IMR-90 (cell line): ENCODE measurements at regions not wholly inside any gene's neighbourhood (a gene's known extent, or its start where the extent isn't known, plus 50 kb on each side); places are given as distances from the start of the nearest gene placed in this dataset.

Experiments
- ATAC-seq: fragments of 200-7000 bp; cut with Tn5 transposase; 2 replicates; pipeline ENCODE4 v1.9.1; 2020; ENCODE audit warnings: low read depth, mild to moderate bottlenecking, moderate library complexity
- BruUV-seq: library from RNA; stranded (reverse); fragments of 400-500 nt; replicated peaks from 2 replicates; lab custom pipeline; 2021; lab: Mats Ljungman, UMichigan
- CTCF ChIA-PET: fragments of 300-600 bp; formaldehyde crosslinking; extraction: SDS; loops from one replicate; lab custom pipeline; 2021; ENCODE audit warnings: antibody characterized with exemption; lab: Yijun Ruan, JAX
- POLR2A ChIA-PET: fragments of 300-600 bp; sonication (Branson Sonifier 250); formaldehyde crosslinking; loops from one replicate; lab custom pipeline; 2022; ENCODE audit warnings: antibody characterized with exemption; ENCODE audit not compliant: unreplicated experiment; lab: Charles Lee
- DNase-seq: peaks from one replicate; pipeline ENCODE4 v3.0.0; 2013
- H2AFZ ChIP-seq: replicated peaks from 2 replicates; pipeline ENCODE3; 2013; ENCODE audit warnings: low read length, mild to moderate bottlenecking; ENCODE audit not compliant: poor library complexity
- H2AK5ac ChIP-seq: 2 replicates; pipeline ENCODE4 v1.6.1; 2013; ENCODE audit warnings: low read depth, low read length, inconsistent platforms
- H2AK9ac ChIP-seq: replicated peaks from 2 replicates; pipeline ENCODE3; 2013; ENCODE audit warnings: mild to moderate bottlenecking, low read depth, low read length, moderate library complexity; ENCODE audit not compliant: poor library complexity
- H2BK120ac ChIP-seq: 2 replicates; pipeline ENCODE4 v1.6.1; 2013; ENCODE audit warnings: low read depth, low read length, inconsistent platforms
- H2BK15ac ChIP-seq: 3 replicates; pipeline ENCODE4 v1.6.1; 2013; ENCODE audit warnings: low read depth, low read length, inconsistent platforms
- H2BK20ac ChIP-seq: 2 replicates; pipeline ENCODE4 v1.6.1; 2013; ENCODE audit warnings: low read depth, mild to moderate bottlenecking, inconsistent platforms, low read length, moderate library complexity
- H2BK5ac ChIP-seq: 2 replicates; pipeline ENCODE4 v1.6.1; 2013; ENCODE audit warnings: mild to moderate bottlenecking, low read depth, low read length, inconsistent platforms; ENCODE audit not compliant: poor library complexity, severe bottlenecking
- H3K14ac ChIP-seq: replicated peaks from 2 replicates; pipeline ENCODE4 v1.6.1; 2013; ENCODE audit warnings: low read depth, low read length, inconsistent platforms
- H3K18ac ChIP-seq: 2 replicates; pipeline ENCODE4 v1.6.1; 2013; ENCODE audit warnings: low read depth, low read length, control low read depth
- H3K23ac ChIP-seq: 2 replicates; pipeline ENCODE4 v1.6.1; 2013; ENCODE audit warnings: low read depth, low read length, inconsistent platforms
- H3K27ac ChIP-seq: 2 replicates; pipeline ENCODE4 v1.5.1; 2013; ENCODE audit warnings: mild to moderate bottlenecking, control low read depth, low read length; ENCODE audit not compliant: insufficient read depth
- H3K27me3 ChIP-seq: 2 replicates; pipeline ENCODE4 v1.6.1; 2013; ENCODE audit warnings: low read length; ENCODE audit not compliant: control insufficient read depth, insufficient read depth
- H3K36me3 ChIP-seq: 2 replicates; pipeline ENCODE4 v1.6.1; 2013; ENCODE audit warnings: low read length, mixed read lengths; ENCODE audit not compliant: control insufficient read depth, insufficient read depth
- H3K4ac ChIP-seq: 2 replicates; pipeline ENCODE4 v1.6.1; 2013; ENCODE audit warnings: low read depth, low read length, inconsistent platforms
- H3K4me1 ChIP-seq: 2 replicates; pipeline ENCODE4 v1.6.1; 2013; ENCODE audit warnings: low read length, mixed read lengths; ENCODE audit not compliant: control insufficient read depth, insufficient read depth
- H3K4me2 ChIP-seq: 2 replicates; pipeline ENCODE4 v1.6.1; 2013; ENCODE audit warnings: low read depth, mild to moderate bottlenecking, control low read depth, low read length, moderate library complexity
- H3K4me3 ChIP-seq: 2 replicates; pipeline ENCODE4 v1.5.1; 2013; ENCODE audit warnings: low read depth, mild to moderate bottlenecking, control low read depth, low read length, moderate library complexity; ENCODE audit not compliant: insufficient read depth
- H3K56ac ChIP-seq: 2 replicates; pipeline ENCODE4 v1.6.1; 2013; ENCODE audit warnings: low read length, inconsistent platforms; ENCODE audit not compliant: insufficient read depth; ENCODE audit errors: extremely low read depth
- H3K79me1 ChIP-seq, 2 experiments: 2 replicates each; pipeline ENCODE4 v1.6.1; 2013; ENCODE audit warnings: low read length in 2 of 2, inconsistent platforms in 1 of 2, low read depth in 1 of 2
- H3K9ac ChIP-seq: 2 replicates; pipeline ENCODE4 v1.6.1; 2013; ENCODE audit warnings: low read depth, low read length, control low read depth
- H3K9me1 ChIP-seq: 2 replicates; pipeline ENCODE4 v1.6.1; 2013; ENCODE audit warnings: low read length, inconsistent platforms; ENCODE audit not compliant: insufficient read depth
- H3K9me3 ChIP-seq: 2 replicates; pipeline ENCODE4 v1.6.1; 2013; ENCODE audit warnings: low read length; ENCODE audit not compliant: control insufficient read depth, insufficient read depth
- H4K20me1 ChIP-seq: 2 replicates; pipeline ENCODE4 v1.6.1; 2013; ENCODE audit warnings: low read length, inconsistent platforms; ENCODE audit not compliant: insufficient read depth
- H4K5ac ChIP-seq: 2 replicates; pipeline ENCODE4 v1.6.1; 2013; ENCODE audit warnings: mild to moderate bottlenecking, low read depth, low read length, control low read depth
- H4K8ac ChIP-seq, 2 experiments: 2 replicates each; pipeline ENCODE4 v1.6.1; 2013; ENCODE audit warnings: low read depth in 2 of 2, low read length in 2 of 2, control low read depth in 1 of 2, inconsistent platforms in 1 of 2
- H4K91ac ChIP-seq: 2 replicates; pipeline ENCODE4 v1.6.1; 2013; ENCODE audit warnings: low read depth, low read length, inconsistent platforms; ENCODE audit not compliant: insufficient read depth
- BHLHE40 ChIP-seq: fragments of 150-350 bp; IDR thresholded peaks from 2 replicates; pipeline ENCODE4 v1.6.1; 2016; ENCODE audit warnings: mild to moderate bottlenecking, low read depth, low read length
- CHD1 ChIP-seq: IDR thresholded peaks from 2 replicates; pipeline ENCODE4 v1.6.1; 2012; ENCODE audit warnings: low read depth, low read length, improper control_type of control experiment
- FOS ChIP-seq: fragments of 150-350 bp; IDR thresholded peaks from 2 replicates; pipeline ENCODE4 v1.6.1; 2016; ENCODE audit warnings: low read depth, low read length
- MAFK ChIP-seq: IDR thresholded peaks from 2 replicates; pipeline ENCODE4 v1.6.1; 2012; ENCODE audit warnings: low read depth, low read length, improper control_type of control experiment
- MXI1 ChIP-seq: IDR thresholded peaks from 2 replicates; pipeline ENCODE4 v1.6.1; 2012; ENCODE audit warnings: low read depth, mild to moderate bottlenecking, low read length, moderate library complexity, borderline replicate concordance
- NFE2L2 ChIP-seq: fragments of 150-350 bp; IDR thresholded peaks from 2 replicates; pipeline ENCODE4 v1.6.1; 2016; ENCODE audit warnings: low read depth, mild to moderate bottlenecking, low read length
- USF2 ChIP-seq: fragments of 150-350 bp; IDR thresholded peaks from 2 replicates; pipeline ENCODE4 v1.6.1; 2017; ENCODE audit warnings: mild to moderate bottlenecking, antibody characterized with exemption, low read length, low read depth
- WGBS, 2 experiments: methylation state at CpG; one replicate each; pipeline versions ENCODE4 v1.1.5 to v1.1.7; 2013; ENCODE audit warnings: missing lambda C conversion rate in 2 of 2; ENCODE audit not compliant: insufficient read length in 1 of 2; ENCODE audit errors: extremely low coverage in 2 of 2; 5-methylcytosine and 5-hydroxymethylcytosine counted together
- dilution Hi-C: fragments of 300-500 bp; cut with HindIII; formaldehyde crosslinking; loops from one replicate; pipeline ENCODE4 v1.14.3; 2018; ENCODE audit warnings: low sequenced_read_pairs; ENCODE audit not compliant: unreplicated experiment
- in situ Hi-C: fragments of 300-500 bp; cut with MboI; formaldehyde crosslinking; loops from 3 replicates; pipeline ENCODE4 v1.14.3; 2019; ENCODE audit warnings: low sequenced_read_pairs, inconsistent platforms, mixed read lengths
- intact Hi-C: fragments of 100-400 bp; cut with micrococcal nuclease; formaldehyde crosslinking; loops from 2 replicates; pipeline ENCODE4 v1.10.0; 2022

GRCh38 chr18:59769129-59769865, 72.1 kb upstream of the CCBE1 start:
- POLR2A ChIA-PET = no interaction called here
- DNase-seq = peak; percentile 36

More at GRCh38 chr18:59769129-59769865, 72.1 kb upstream of the CCBE1 start:
- peaks cover 2% of the 10 kb centered on the region for H3K4me1 ChIP-seq
- no peak overlapping the region for H3K9ac ChIP-seq
- H3K27ac ChIP-seq = no peak overlapping the region
- H4K5ac ChIP-seq = peak overlapping the region; percentile 81; the same call in 1 of the 2 replicates
- 0 out of 2 replicates have a peak, but pooled peaks cover 2% of the 10 kb centered on the region for H3K9me1 ChIP-seq
- H3K14ac ChIP-seq = peak overlapping the region; percentile 17; the same call in 1 of the 2 replicates
- H2BK5ac ChIP-seq = peak overlapping the region; percentile 8
- H4K91ac ChIP-seq = peak overlapping the region; percentile 1; the same call in 1 of the 2 replicates
- BruUV-seq = no TSS peak
- no peak overlapping the region for H3K4me3 ChIP-seq
- ATAC-seq = peak; percentile 56
- H3K79me1 ChIP-seq = no peaks in the 10 kb centered on the region
- peak overlapping the region; percentile 38; the same call in 1 of the 2 replicates for H2BK20ac ChIP-seq
- no peaks in the 10 kb centered on the region for H4K20me1 ChIP-seq
- H3K4me2 ChIP-seq = peak overlapping the region; percentile 49; the same call in 1 of the 2 replicates
- H2AFZ ChIP-seq = peak overlapping the region; percentile 54
- no CpG with 5 or more reads among the region's 3 CpGs for WGBS, 2 experiments
- H4K8ac ChIP-seq = peak overlapping the region in 1 of 2 experiments; percentile 36; a peak in 2 of 4 replicates
- dilution Hi-C loops (no loop called here), in situ Hi-C loops (no loop called here), intact Hi-C loops (no loop called here)
- H2BK120ac ChIP-seq = peak overlapping the region; percentile 32; the same call in 1 of the 2 replicates
- H2AK5ac ChIP-seq = 0 out of 2 replicates have a peak overlapping the region, but pooled peaks have one; percentile 20
- H3K36me3 ChIP-seq = no peaks in the 10 kb centered on the region
- no peaks in the 10 kb centered on the region for H3K27me3 ChIP-seq
- no peaks in the 10 kb centered on the region for H3K9me3 ChIP-seq
- no peak overlapping the region for H3K56ac ChIP-seq
- CTCF ChIA-PET = interaction anchor here (2.5 kb wide), 1 partner anchor 72 kb away, joined by 11 read pairs; the partner anchor contains the start of gene CCBE1
- H2BK15ac ChIP-seq = 0 out of 3 replicates have a peak overlapping the region, but pooled peaks have one; percentile 78
- peak overlapping the region; percentile 67 for H2AK9ac ChIP-seq
- no peak overlapping the region for H3K23ac ChIP-seq
- H3K4ac ChIP-seq = 0 out of 2 replicates have a peak overlapping the region, but pooled peaks have one; percentile 36
- TF ChIP-seq MAFK (no peak), MXI1 (no peak), NFE2L2 (no peak), CHD1 (no peak), BHLHE40 (no peak), USF2 (no peak), FOS (no peak)
- peak overlapping the region; percentile 62 for H3K18ac ChIP-seq
